ENCODE measurements at regions not wholly inside any gene's neighbourhood (a gene's known extent, or its start where the extent isn't known, plus 50 kb on each side); places are given as distances from the start of the nearest gene placed in this dataset.

DNA sequence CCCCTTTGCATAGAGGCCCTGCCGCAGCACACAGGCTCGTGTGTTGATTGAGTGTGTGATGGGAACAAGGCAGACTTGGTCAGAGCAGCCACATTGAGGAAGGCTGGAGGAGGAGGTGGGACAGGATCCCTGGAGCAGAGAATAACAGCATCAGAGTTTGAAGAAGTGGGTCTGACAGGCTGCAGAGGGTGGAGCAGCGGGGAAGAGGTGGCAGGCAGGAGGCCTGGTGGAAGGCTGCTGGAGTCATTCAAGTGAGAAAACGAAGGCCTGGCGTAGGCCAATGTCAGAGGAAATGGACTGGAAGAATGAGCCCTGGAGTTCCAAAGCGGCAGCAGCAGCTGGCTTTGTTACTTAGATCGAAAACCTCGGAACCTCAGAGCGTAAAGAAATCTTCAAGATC, 115.0 kb upstream of the GRIK3 start:
- Histone ChIP-seq H3K4me1 (no peaks in the 10 kb centered on the region), H3K27me3 (peaks cover 52% of the 10 kb centered on the region), H3K4me3 (no peak overlapping the region), H3K9me3 (peaks cover 0 to 4% (median 0%) of the 10 kb centered on the region in 3 donors), H3K36me3 (no peaks in the 10 kb centered on the region), H3K27ac (no peak overlapping the region)
- 59 to 77% methylated on average over 7 to 8 of the region's 9 CpGs for WGBS, 2 donors (ENCODE audit: low coverage in 1 of 2)
- no peak for ATAC-seq
- TF ChIP-seq EP300 (IDR thresholded peaks at IDR 0.05) (no peak), POLR2A (IDR thresholded peaks at IDR 0.05) (no peak), POLR2AphosphoS5 (IDR thresholded peaks at IDR 0.05) (no peak)
- TF ChIP-seq, protein P1, sequence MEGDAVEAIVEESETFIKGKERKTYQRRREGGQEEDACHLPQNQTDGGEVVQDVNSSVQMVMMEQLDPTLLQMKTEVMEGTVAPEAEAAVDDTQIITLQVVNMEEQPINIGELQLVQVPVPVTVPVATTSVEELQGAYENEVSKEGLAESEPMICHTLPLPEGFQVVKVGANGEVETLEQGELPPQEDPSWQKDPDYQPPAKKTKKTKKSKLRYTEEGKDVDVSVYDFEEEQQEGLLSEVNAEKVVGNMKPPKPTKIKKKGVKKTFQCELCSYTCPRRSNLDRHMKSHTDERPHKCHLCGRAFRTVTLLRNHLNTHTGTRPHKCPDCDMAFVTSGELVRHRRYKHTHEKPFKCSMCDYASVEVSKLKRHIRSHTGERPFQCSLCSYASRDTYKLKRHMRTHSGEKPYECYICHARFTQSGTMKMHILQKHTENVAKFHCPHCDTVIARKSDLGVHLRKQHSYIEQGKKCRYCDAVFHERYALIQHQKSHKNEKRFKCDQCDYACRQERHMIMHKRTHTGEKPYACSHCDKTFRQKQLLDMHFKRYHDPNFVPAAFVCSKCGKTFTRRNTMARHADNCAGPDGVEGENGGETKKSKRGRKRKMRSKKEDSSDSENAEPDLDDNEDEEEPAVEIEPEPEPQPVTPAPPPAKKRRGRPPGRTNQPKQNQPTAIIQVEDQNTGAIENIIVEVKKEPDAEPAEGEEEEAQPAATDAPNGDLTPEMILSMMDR (IDR thresholded peaks at IDR 0.05): no peak

- 51 to 60% methylated on average over 1 to 2 of the region's 5 CpGs for WGBS, 2 donors (ENCODE audit: low coverage in 1 of 2)
- no peak for ATAC-seq
Observed at GRCh38 chr1:37150986-37151385, 116.7 kb upstream of the GRIK3 start.

GRCh38 chr1:37151789-37152188, 117.5 kb upstream of the GRIK3 start:
- no peak overlapping the region for H3K27ac ChIP-seq
- no peaks in the 10 kb centered on the region for H3K36me3 ChIP-seq
- no peak for TF ChIP-seq EP300 (IDR thresholded peaks at IDR 0.05)
- ATAC-seq: no peak
- H3K27me3 ChIP-seq: peaks cover 55% of the 10 kb centered on the region
- no peak overlapping the region for H3K4me3 ChIP-seq
- H3K4me1 ChIP-seq: no peaks in the 10 kb centered on the region
- peaks cover 0 to 8% (median 0%) of the 10 kb centered on the region in 3 donors for H3K9me3 ChIP-seq
- WGBS, 2 donors (ENCODE audit: low coverage in 1 of 2): 0 to 78% methylated on average over 1 to 3 of the region's 3 CpGs

More at GRCh38 chr1:37150986-37151385, 116.7 kb upstream of the GRIK3 start:
- Histone ChIP-seq H3K27me3 (peaks cover 55% of the 10 kb centered on the region), H3K4me3 (no peak overlapping the region), H3K4me1 (no peaks in the 10 kb centered on the region), H3K27ac (no peak overlapping the region), H3K36me3 (no peaks in the 10 kb centered on the region), H3K9me3 (peaks cover 0 to 8% (median 0%) of the 10 kb centered on the region in 3 donors)
- TF ChIP-seq POLR2AphosphoS5 (IDR thresholded peaks at IDR 0.05) (no peak), EP300 (IDR thresholded peaks at IDR 0.05) (no peak), POLR2A (IDR thresholded peaks at IDR 0.05) (no peak)
- TF ChIP-seq, protein P1 (IDR thresholded peaks at IDR 0.05): no peak

DNA sequence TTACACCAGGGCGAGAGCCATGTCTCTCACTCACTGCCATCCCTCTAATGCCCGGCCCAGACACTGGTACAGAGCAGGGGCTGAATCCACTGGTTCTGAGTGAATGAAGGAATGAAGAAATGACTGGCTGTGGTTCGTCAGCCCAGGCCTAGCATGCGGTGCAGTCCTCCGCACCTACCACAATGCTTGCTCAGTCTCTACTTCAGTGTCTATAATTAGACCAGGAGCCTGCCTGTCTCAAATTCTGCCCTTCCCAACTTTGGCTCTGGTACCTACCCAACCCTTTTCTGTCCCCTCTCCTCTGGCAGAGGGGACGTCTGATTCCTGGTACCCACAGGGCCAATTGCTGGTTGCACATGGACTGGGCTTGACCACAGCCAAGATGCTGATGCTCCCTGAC, 118.2 kb upstream of the GRIK3 start:
- Histone ChIP-seq H3K36me3 (no peaks in the 10 kb centered on the region), H3K4me3 (no peak overlapping the region), H3K27me3 (peaks cover 49% of the 10 kb centered on the region), H3K9me3 (peaks cover 0 to 8% (median 0%) of the 10 kb centered on the region in 3 donors), H3K27ac (no peak overlapping the region), H3K4me1 (no peaks in the 10 kb centered on the region)
- 57 to 60% methylated on average over 1 to 6 of the region's 6 CpGs for WGBS, 2 donors (ENCODE audit: low coverage in 1 of 2)
- TF ChIP-seq POLR2AphosphoS5 (IDR thresholded peaks at IDR 0.05) (no peak), POLR2A (IDR thresholded peaks at IDR 0.05) (no peak), EP300 (IDR thresholded peaks at IDR 0.05) (no peak)
- TF ChIP-seq, protein P1 (IDR thresholded peaks at IDR 0.05): no peak
- no peak for ATAC-seq

DNA sequence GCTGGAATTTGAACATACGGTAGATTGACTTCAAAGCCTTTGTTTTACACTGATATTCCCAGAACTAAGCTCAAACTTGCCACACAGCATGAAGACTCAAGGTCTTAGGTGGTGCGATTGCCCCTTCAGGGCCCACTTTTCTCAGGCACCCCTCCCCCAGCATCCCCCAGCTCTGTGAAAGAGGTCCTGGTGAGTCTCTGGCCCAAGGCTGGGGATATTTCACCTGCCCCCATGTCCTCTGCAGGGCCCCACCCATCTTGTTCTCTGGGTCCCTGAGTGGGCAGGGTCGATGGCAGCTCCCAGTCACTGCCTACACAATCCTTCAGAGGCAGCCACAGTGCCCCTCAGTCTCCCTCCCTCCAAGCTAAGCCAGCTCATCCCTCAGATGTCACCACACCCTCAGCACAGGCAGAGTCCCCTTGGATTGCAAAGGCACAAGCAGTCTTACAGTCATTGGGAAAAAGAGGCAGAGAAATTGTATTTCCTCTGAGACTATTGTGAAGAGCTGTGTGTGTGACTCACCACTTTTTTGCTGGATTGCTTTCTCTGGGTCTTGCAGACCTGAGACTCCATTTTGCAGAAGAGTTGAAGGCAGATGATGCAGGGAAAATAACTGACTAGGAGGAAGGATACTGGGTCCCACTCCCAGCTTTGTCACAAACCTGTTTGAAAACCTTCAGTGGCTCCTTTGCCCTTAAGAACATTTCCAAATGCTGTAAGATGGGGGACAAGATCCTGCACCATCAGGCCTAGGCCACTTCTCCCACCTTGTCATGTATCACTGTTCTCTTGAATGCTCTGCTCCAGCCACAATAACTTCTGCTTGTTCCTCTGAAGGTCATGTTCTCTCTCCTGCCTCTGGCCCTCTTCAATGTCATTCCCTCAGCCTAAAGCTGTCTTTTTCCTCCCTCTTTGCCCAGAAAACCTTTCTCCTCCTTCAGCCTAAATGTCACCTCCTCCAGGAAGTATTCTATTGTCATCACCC, 119.1 kb upstream of the GRIK3 start:
- no peaks in the 10 kb centered on the region for H3K36me3 ChIP-seq
- WGBS, 2 donors (ENCODE audit: low coverage in 1 of 2): 69 to 94% methylated on average over 2 to 3 of the region's 3 CpGs
- no peak for ATAC-seq
- H3K27me3 ChIP-seq: peaks cover 47% of the 10 kb centered on the region
- H3K4me1 ChIP-seq: no peaks in the 10 kb centered on the region
- TF ChIP-seq POLR2A (IDR thresholded peaks at IDR 0.05) (no peak), EP300 (IDR thresholded peaks at IDR 0.05) (no peak), POLR2AphosphoS5 (IDR thresholded peaks at IDR 0.05) (no peak)
- TF ChIP-seq, protein P1 (IDR thresholded peaks at IDR 0.05): no peak
- peaks cover 0 to 8% (median 0%) of the 10 kb centered on the region in 3 donors for H3K9me3 ChIP-seq
- no peak overlapping the region for H3K27ac ChIP-seq
- H3K4me3 ChIP-seq: no peak overlapping the region
